WERI-Rb-1 (cell line): ENCODE measurements at regions not wholly inside any gene's neighbourhood (a gene's known extent, or its start where the extent isn't known, plus 50 kb on each side); places are given as distances from the start of the nearest gene placed in this dataset.

Experiments used
- DNase-seq: peaks from one replicate; pipeline ENCODE4 v3.0.0-alpha.2; 2020
- H3K27ac ChIP-seq: fragments of 250-450 bp; sonication (Bioruptor Pico); 2 replicates; pipeline ENCODE4 v1.5.1; 2020; ENCODE audit warnings: mild to moderate bottlenecking, moderate library complexity
- H3K27me3 ChIP-seq: fragments of 250-450 bp; sonication (Bioruptor Pico); 2 replicates; pipeline ENCODE4 v1.5.1; 2021; ENCODE audit warnings: mild to moderate bottlenecking, low read depth, moderate library complexity; ENCODE audit not compliant: insufficient read depth, severe bottlenecking
- H3K36me3 ChIP-seq: fragments of 250-450 bp; sonication (Bioruptor Pico); 2 replicates; pipeline ENCODE4 v1.5.1; 2020; ENCODE audit warnings: mild to moderate bottlenecking, moderate library complexity
- H3K4me3 ChIP-seq: 2 replicates; pipeline ENCODE4 v1.5.1; 2011; ENCODE audit warnings: low read depth, mild to moderate bottlenecking, control low read depth, low read length
- H3K9me3 ChIP-seq: fragments of 250-450 bp; sonication (Bioruptor Pico); 2 replicates; pipeline ENCODE4 v1.5.1; 2021; ENCODE audit warnings: mild to moderate bottlenecking, moderate library complexity; ENCODE audit not compliant: severe bottlenecking
- CTCF ChIP-seq: IDR thresholded peaks from 2 replicates; pipeline ENCODE4 v1.5.1; 2011; ENCODE audit warnings: low read depth, mild to moderate bottlenecking, control low read depth, inconsistent platforms, low read length

GRCh38 chr5:74478328-74478727, 162.2 kb downstream of the ENC1 start:
- no peak for TF ChIP-seq CTCF
- no peaks in the 10 kb centered on the region for H3K9me3 ChIP-seq
- no peak overlapping the region for H3K27ac ChIP-seq
- H3K36me3 ChIP-seq: no peaks in the 10 kb centered on the region
- no peaks in the 10 kb centered on the region for H3K27me3 ChIP-seq
- DNase-seq: no peak
- H3K4me3 ChIP-seq: no peak overlapping the region

GRCh38 chr5:74477761-74478160, 162.8 kb downstream of the ENC1 start:
- peak; percentile 50 for DNase-seq
- Histone ChIP-seq H3K27me3 (no peaks in the 10 kb centered on the region), H3K9me3 (no peaks in the 10 kb centered on the region), H3K27ac (no peak overlapping the region), H3K36me3 (no peaks in the 10 kb centered on the region), H3K4me3 (no peak overlapping the region)
- no peak for TF ChIP-seq CTCF

- Histone ChIP-seq H3K36me3 (no peaks in the 10 kb centered on the region), H3K27me3 (no peaks in the 10 kb centered on the region), H3K9me3 (no peaks in the 10 kb centered on the region), H3K27ac (no peak overlapping the region), H3K4me3 (no peak overlapping the region)
- TF ChIP-seq CTCF: no peak
- DNase-seq: no peak
Measured at GRCh38 chr5:74476819-74477453, 163.6 kb downstream of the ENC1 start.

GRCh38 chr5:74476046-74476818, 164.3 kb downstream of the ENC1 start:
- H3K36me3 ChIP-seq: no peaks in the 10 kb centered on the region
- no peak for DNase-seq
- no peak overlapping the region for H3K4me3 ChIP-seq
- no peak overlapping the region for H3K27ac ChIP-seq
- TF ChIP-seq CTCF: no peak
- H3K9me3 ChIP-seq: no peaks in the 10 kb centered on the region
- no peaks in the 10 kb centered on the region for H3K27me3 ChIP-seq

GRCh38 chr5:74471875-74472274, 168.7 kb downstream of the ENC1 start:
- no peaks in the 10 kb centered on the region for H3K36me3 ChIP-seq
- no peak overlapping the region for H3K4me3 ChIP-seq
- no peak overlapping the region for H3K27ac ChIP-seq
- DNase-seq: no peak
- H3K9me3 ChIP-seq: no peaks in the 10 kb centered on the region
- no peak for TF ChIP-seq CTCF
- no peaks in the 10 kb centered on the region for H3K27me3 ChIP-seq
